ENCODE measurements at regions not wholly inside any gene's neighbourhood (a gene's known extent, or its start where the extent isn't known, plus 50 kb on each side); places are given as distances from the start of the nearest gene placed in this dataset.

GRCh38 chr4:44093390-44093789 lies 355.2 kb downstream of the KCTD8 start:
- DNase-seq = no peak

- no peak for DNase-seq
Observed at GRCh38 chr4:44098973-44099372, 349.6 kb downstream of the KCTD8 start.

GRCh38 chr4:44100456-44100855 lies 348.2 kb downstream of the KCTD8 start:
- DNase-seq = no peak

- peak in 1 of 56 donors; percentile 13 for DNase-seq
Observed at GRCh38 chr4:44118971-44119680, 329.5 kb downstream of the KCTD8 start.

GRCh38 chr4:44120646-44121045 lies 328.0 kb downstream of the KCTD8 start:
- no peak for DNase-seq

- DNase-seq = no peak
Observed at GRCh38 chr4:44121210-44121609, 327.4 kb downstream of the KCTD8 start.
